ENCODE measurements at regions not wholly inside any gene's neighbourhood (a gene's known extent, or its start where the extent isn't known, plus 50 kb on each side); places are given as distances from the start of the nearest gene placed in this dataset.

DNA sequence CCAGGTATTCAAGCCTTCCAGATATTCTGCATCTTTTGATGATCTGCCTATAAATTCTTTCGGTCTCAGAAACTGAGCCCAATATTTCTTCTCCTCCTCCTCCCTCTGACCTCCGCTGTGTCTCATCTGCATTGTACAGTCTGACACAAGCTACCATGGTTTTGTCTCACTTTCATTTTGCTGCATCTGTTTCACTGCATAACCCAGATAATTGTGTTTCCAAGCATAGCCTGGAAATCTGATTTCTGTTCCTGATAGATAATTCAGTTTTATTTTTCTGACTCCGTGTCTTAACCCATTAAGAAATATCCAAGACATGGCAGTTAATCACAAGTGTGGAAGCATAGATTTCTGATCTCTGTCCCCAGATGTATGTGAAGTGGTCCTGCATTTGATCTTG is 374.2 kb upstream of the SEMA3A start:
- no peak for FAIRE-seq
- no peak for DNase-seq (ENCODE audit: insufficient read length, low spot score)

DNA sequence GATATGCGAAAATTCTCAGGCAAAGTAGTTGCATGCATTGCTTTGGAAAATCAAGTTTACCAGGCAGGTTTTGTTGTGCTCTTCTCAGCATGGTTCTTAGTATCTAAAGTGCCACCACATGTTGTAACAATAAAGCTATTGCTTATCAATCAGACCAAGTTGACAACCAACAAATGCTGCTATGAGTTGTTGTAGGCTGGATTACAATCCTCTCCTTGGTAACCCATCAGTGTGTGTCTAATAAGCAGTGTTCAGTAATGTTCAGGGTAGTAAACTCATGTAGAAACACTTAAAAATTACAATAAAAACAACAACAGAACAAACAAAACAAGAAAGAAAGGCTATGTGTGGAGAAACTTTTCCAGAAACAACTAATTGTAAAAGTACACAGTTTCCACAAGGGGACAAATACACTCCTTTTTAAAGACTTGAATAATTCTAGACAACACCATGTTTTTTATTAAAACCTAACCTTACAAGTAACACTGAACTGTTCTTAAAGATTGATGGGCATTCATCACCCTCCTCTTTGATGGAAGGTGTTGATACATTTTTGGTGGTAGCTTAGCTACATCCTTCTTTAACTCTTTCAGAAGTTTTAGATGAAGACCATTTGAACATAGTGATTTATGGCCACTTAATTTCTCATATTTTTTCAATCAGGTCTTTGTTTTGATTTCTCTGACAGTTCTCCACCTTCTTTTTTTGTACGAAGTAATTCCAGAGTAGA is 370.9 kb upstream of the SEMA3A start:
- DNase-seq (ENCODE audit: insufficient read length, low spot score), result no peak
- FAIRE-seq, result no peak

GRCh38 chr7:84553711-84554110 is 359.1 kb upstream of the SEMA3A start:
- no peak for DNase-seq (ENCODE audit: insufficient read length, low spot score)
- no peak for FAIRE-seq

GRCh38 chr7:84549409-84549808 is 354.8 kb upstream of the SEMA3A start:
- no peak for FAIRE-seq
- DNase-seq (ENCODE audit: insufficient read length, low spot score), result no peak

GRCh38 chr7:84548366-84549365 is 354.1 kb upstream of the SEMA3A start:
- DNase-seq (ENCODE audit: insufficient read length, low spot score) (peak; percentile 1), FAIRE-seq (no peak)

- FAIRE-seq (no peak), DNase-seq (ENCODE audit: insufficient read length, low spot score) (no peak)
Observed at GRCh38 chr7:84547331-84547730, 352.7 kb upstream of the SEMA3A start.

DNA sequence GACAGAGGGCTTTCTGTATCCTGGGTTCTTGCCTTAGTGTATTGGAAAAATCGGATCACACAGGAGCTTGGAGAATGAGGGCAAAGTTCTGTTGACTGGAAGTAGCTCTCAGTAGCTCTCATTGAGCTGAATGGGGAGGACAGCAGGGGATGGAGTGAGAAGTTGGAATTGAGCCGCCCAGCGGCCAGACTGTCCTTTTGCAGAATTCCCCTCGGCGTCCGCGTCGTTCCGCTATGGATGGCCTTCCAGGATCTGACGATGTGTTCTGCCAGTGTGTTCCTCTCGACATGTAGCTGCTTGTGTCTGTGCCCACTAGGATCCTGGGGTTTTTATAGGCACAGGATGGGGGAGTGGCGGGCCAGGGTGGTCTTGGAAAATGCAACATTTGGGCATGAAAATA is 351.8 kb upstream of the SEMA3A start:
- no peak for DNase-seq (ENCODE audit: insufficient read length, low spot score)
- no peak for FAIRE-seq

- FAIRE-seq (no peak), DNase-seq (ENCODE audit: insufficient read length, low spot score) (no peak)
Observed at GRCh38 chr7:84538268-84538667, 343.7 kb upstream of the SEMA3A start.

GRCh38 chr7:84536271-84536870 is 341.8 kb upstream of the SEMA3A start:
- DNase-seq (ENCODE audit: insufficient read length, low spot score) (no peak), FAIRE-seq (no peak)

GRCh38 chr7:84535580-84536270 is 341.1 kb upstream of the SEMA3A start:
- DNase-seq (ENCODE audit: insufficient read length, low spot score), result no peak
- no peak for FAIRE-seq

DNA sequence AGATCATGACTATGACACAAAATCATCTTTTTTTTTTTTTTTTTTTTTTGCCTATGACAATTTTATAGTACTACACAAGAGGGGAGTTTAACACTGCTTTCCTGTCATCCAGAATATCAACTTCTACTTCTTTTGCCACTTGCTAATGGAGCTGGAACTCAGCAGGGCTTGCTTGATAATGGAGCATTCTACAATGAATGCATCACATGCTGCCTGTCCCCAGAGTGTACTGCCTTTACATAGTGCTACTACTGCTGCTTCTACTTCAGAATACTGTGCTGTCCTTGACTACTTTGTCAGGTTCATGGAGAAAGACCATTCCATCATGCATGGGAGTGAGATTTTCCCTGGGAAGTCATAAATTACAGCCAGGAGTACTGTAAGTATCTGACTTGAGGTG is 338.6 kb upstream of the SEMA3A start:
- DNase-seq (ENCODE audit: insufficient read length, low spot score), result no peak
- no peak for FAIRE-seq

GRCh38 chr7:84532196-84532595 is 337.6 kb upstream of the SEMA3A start:
- FAIRE-seq, result no peak
- DNase-seq (ENCODE audit: insufficient read length, low spot score), result no peak

DNA sequence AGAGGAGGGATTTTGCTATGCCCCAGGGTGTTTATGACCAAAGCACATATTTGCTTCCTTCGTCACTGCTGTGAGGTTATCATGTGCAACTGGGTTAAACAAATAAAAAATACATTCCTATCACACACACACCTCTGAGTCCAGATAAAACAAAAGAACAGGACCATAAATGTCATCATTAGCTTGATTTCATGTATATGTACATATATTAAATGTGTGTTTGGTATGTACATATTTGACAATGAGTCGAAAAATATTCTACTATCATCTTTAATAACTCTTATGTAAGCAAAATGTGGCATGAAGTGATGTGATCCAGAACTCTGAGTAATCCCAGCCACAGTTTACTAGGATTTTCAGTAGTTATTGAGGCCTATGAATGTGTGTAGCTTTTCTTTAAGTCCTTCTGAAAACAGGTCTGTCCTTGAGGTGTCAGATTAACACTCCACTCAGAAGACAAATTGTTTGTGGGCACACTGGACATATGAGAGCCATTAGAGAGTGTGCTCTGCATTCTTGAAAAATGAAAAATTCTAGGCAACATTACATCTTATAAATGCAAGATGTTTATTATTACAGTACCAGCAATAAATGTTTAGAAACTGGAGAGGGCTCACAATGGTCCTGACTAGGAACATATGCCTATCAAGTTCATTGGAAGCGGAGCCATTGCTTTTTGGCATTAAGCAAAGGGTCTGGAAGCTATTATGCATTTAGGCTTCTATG is 335.1 kb upstream of the SEMA3A start:
- no peak for FAIRE-seq

GRCh38 chr7:84528756-84529479 is 334.3 kb upstream of the SEMA3A start:
- FAIRE-seq, result no peak

More for the DNA sequence above, 335.1 kb upstream of the SEMA3A start:
- DNase-seq (ENCODE audit: insufficient read length, low spot score), result peak; percentile 3

DNA sequence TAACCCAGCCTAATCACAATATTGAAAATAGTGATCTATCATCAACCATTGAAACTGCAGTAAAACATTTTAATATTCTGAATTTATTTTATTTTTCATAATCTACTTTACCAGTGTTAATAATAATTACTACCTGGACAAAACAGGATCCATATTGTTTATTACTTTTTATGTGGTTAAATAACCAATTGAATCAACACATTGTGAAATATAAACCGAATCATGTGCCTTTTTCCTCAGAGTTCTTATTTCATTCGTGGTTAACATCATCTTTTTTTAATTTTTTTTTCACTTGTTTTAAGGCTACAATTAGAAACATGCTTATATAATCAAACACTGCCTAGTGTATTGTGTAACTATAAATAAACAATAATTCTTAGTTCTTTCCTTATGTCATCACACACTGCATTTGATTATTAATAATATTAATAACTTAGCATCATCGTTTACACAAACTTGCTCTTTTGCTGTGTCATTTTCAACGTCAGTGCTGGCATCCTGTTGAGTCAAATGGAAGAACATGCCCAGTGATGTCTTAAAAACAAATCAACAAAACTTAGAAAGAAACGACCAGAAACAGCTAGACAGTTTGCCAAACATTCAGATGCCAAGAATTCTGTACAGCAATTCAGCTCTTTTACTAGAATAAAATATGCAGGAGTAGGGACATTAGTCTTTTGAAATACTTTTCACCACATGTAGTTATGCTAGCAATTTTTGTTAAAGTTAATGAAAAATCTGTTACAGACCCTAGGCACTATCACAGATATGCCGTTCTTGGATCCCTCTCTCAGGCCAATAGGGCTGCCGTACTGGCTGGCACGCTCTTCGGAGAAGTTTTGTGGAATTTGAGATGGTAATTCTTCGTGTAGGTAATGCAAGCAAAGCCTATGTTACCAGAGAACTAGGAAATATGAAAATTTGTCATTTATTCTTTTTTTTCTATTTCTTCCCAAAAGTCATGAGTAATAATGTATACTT is 330.4 kb upstream of the SEMA3A start:
- DNase-seq (ENCODE audit: insufficient read length, low spot score), result no peak

More at GRCh38 chr7:84528756-84529479, 334.3 kb upstream of the SEMA3A start:
- DNase-seq (ENCODE audit: insufficient read length, low spot score), result no peak

DNA sequence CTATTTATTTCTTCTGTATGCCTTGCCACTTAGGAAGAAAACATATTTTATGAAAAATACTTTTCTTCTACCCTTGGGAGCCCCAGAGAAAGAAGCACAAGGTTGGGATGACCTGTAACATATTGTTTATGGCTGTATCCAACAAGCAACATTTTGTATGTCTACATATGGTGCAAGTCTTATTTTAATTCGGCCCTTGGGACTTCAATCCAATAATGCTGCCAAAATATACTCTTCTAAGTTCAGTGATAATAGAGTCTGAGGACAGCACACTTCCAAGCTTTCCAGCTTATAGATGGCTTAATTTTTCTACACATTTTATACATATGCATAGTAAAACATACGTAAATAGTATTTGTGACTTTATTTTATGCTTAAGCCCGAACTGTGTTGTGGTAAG is 318.5 kb upstream of the SEMA3A start:
- DNase-seq (ENCODE audit: insufficient read length, low spot score) (no peak), FAIRE-seq (no peak)

More for the DNA sequence above, 330.4 kb upstream of the SEMA3A start:
- no peak for FAIRE-seq

DNA sequence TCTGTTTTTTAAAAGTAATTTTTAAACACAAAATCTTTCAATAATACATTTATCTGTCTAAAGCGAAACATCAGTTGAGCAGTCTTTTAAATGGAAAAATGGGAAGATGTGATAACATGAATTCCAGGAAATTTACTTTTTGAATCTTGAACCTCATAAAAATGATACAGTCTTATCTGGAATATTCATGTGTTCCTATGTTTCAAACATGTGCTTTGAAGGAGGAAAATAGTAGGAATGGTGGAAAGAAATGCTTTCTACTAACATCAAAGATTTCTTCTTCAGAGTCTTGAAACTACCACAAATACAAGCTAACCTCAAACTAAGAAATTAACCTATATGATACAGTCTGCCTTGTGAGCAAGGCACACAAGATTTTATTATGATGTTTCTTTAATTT is 317.5 kb upstream of the SEMA3A start:
- DNase-seq (ENCODE audit: insufficient read length, low spot score) (no peak), FAIRE-seq (no peak)

GRCh38 chr7:84510505-84510904 is 315.9 kb upstream of the SEMA3A start:
- DNase-seq (ENCODE audit: insufficient read length, low spot score), result no peak
- FAIRE-seq, result no peak

Measured in HTR-8/SVneo (cell line).